NB4 (cell line): ENCODE measurements at regions not wholly inside any gene's neighbourhood (a gene's known extent, or its start where the extent isn't known, plus 50 kb on each side); places are given as distances from the start of the nearest gene placed in this dataset.

Source experiments
- POLR2A ChIP-seq: IDR thresholded peaks from 2 replicates; pipeline ENCODE4 v1.6.1; 2011; ENCODE audit warnings: mild to moderate bottlenecking; ENCODE audit not compliant: insufficient read length; ENCODE audit errors: extremely low read depth
- TF ChIP-seq, protein P1 (sequence below): IDR thresholded peaks from one replicate; pipeline ENCODE4 v1.5.1; 2012; ENCODE audit warnings: low read depth, low read length

DNA sequence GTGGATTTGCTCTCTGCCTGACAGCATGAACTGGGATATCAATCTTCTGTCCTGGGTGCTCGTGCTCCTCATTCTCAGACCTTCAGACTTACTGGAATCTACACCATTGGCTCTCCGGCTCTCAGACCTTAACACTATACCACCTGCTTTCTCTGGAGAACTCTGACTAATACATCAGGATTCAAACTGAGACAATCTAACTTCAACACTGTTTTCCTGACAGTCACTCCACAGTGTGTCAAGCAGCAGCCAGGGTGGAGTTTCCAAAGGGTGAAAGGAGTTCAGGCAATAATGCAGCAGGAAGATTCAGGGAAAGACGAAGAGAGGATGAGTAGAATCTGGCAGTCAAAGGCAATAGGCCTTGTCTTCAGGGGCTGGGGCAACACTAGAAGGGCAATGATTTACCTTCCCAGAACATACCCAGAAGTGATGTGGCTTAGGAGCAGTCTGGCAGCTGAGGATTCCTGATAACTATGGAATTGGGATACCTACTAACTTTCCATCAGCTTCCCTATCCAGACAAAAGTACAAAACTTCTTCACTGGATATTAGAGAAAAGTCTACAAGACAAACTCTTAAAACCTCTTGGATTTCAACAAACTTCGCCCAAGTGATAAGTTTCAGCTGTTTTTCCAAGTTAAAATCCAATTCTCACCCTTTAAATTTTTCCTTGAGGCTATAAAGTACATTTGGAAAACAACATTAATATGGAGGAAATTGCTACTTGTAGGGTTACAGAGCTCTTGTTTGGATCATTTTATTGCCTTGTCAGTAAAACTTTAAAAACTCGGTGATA is 58.4 kb upstream of the SLIT2 start:
- TF ChIP-seq, protein P1, sequence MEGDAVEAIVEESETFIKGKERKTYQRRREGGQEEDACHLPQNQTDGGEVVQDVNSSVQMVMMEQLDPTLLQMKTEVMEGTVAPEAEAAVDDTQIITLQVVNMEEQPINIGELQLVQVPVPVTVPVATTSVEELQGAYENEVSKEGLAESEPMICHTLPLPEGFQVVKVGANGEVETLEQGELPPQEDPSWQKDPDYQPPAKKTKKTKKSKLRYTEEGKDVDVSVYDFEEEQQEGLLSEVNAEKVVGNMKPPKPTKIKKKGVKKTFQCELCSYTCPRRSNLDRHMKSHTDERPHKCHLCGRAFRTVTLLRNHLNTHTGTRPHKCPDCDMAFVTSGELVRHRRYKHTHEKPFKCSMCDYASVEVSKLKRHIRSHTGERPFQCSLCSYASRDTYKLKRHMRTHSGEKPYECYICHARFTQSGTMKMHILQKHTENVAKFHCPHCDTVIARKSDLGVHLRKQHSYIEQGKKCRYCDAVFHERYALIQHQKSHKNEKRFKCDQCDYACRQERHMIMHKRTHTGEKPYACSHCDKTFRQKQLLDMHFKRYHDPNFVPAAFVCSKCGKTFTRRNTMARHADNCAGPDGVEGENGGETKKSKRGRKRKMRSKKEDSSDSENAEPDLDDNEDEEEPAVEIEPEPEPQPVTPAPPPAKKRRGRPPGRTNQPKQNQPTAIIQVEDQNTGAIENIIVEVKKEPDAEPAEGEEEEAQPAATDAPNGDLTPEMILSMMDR: no peak
- TF ChIP-seq POLR2A: no peak
